ENCODE measurements at regions not wholly inside any gene's neighbourhood (a gene's known extent, or its start where the extent isn't known, plus 50 kb on each side); places are given as distances from the start of the nearest gene placed in this dataset.
"Not testable (repeated sequence)": the region's sequence is repeated elsewhere in the genome, so short reads cannot be mapped to it uniquely, and the experiment has no call there.

- DNase-seq (ENCODE audit: low read depth), result no peak
These were observed 197.3 kb upstream of the SHH start for GRCh38 chr7:156009569-156009968.

DNA sequence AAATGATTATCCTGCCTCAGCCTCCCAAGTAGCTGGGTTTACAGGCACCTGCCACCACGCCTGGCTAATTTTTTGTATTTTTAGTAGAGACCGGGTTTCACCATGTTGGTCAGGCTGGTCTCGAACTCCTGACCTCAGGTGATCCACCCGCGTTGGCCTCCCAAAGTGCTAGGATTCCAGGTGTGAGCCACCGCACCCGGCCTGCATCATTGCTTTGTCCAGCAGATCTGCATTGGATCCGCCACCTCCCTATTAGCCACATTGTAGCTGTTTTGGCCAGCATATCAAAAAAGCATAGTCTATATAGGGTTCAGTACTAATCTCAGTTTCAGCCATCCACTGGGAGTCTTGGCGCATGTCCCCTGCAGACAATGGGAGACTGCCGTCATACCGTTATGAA is 194.6 kb upstream of the SHH start:
- not testable (repeated sequence) for DNase-seq (ENCODE audit: low read depth)

DNA sequence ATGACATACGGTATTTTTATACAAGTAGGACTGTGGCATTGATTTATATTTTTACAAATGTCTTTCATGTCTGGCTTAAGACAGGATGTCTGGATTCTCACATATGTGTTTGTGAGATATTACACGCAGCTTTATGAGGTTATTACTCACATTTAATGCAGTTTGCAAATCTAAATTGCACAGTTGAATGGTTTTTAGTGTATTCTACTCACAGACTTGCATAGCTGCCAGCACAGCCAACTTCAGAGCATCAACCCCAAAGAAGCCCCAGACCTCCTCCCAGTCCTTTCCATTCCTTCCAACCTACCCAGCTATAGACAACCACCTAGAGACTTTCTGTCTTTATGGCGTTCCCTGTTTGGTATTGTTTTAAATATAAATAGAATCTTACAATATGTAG is 193.8 kb upstream of the SHH start:
- DNase-seq (ENCODE audit: low read depth), result no peak

GRCh38 chr7:156005202-156005691 is 193.0 kb upstream of the SHH start:
- no peak for DNase-seq (ENCODE audit: low read depth)

DNA sequence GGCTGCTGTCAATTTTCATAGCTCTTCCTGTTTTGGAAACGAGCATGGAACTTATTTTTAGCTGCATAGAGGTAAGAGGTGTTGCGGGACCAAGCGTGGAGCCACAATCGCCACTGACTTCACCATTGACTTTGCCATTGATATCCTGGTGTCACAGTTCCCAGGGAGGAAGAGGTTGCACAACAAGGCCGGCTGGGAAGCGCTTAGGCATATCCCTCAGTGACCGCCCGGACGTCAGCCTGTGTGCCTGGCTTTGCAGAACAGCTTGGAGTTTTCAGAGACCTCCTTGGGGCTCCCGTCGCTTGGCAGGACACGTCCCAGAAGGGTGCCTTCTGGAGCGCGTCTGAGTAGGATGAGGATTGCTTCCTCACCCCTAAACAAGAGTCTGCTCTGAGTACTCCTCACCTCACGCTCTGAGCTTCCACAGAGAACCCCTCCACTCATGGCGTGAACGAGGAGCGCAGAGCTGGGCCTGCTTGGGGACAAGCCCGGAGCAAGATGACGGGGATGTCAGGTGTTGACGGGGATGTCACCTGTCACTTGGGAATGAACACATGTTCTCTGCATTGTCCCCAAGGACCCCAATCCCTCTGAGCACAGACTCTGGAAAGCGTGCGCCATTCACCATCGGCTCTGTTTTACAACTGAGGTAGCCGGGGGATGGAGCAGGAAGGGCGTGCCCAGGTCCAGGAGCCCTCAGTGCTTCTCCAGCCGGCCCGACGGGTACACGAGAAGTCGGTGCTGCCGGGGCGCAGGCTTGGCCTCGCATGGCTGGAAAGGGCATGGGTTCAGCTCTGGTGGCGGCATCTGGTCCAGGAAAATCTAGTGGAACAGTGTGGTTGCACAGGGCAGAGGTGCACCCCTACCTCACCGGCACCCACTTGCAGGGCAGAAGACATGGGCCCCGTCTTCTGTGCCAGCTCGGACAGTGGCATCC is 192.3 kb upstream of the SHH start:
- DNase-seq (ENCODE audit: low read depth), result no peak

GRCh38 chr7:156003220-156004162 is 191.2 kb upstream of the SHH start:
- DNase-seq (ENCODE audit: low read depth), result no peak

GRCh38 chr7:156002362-156003066 is 190.3 kb upstream of the SHH start:
- DNase-seq (ENCODE audit: low read depth), result no peak

GRCh38 chr7:156001496-156002260 is 189.4 kb upstream of the SHH start:
- no peak for DNase-seq (ENCODE audit: low read depth)

DNA sequence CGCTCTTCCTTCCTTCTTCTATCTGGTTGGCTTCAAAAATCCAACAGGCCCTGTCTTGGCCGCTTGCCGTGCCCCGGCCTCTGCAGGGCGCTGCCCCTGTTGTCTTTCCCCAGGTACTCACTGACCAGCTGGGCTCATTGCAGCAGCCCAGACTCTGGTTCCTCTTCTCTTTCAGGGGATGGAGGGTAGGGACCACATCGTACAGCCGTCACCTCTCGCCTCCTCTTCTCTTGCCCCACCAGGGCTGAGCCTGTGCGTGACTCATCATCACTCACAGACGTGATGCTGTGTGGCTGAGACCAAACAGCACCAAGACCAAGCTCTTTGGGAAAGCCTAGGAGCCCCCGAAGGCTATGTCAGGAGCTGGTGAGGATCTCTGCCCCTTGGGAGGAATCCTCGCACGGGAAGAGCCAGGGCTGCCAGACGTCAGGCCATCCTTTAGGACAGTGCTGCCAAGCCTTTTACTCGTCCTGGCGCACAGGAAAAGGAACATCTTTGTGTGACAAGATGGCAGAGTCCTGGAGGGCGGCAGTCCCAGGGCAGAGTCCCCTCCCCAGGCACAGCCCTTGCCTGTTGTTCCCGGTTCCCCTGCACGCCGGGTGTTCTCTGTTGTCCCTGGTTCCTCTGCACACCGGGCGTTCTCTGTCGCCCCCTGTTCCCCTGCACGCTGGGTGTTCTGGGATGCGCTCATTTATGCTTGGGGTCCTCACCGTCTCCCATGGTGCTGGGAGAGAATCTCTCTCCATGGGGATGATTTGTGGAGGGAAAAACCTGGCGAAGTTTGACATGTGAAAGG is 188.5 kb upstream of the SHH start:
- no peak for DNase-seq (ENCODE audit: low read depth)

GRCh38 chr7:155999631-156000489 is 187.6 kb upstream of the SHH start:
- DNase-seq (ENCODE audit: low read depth), result no peak

DNA sequence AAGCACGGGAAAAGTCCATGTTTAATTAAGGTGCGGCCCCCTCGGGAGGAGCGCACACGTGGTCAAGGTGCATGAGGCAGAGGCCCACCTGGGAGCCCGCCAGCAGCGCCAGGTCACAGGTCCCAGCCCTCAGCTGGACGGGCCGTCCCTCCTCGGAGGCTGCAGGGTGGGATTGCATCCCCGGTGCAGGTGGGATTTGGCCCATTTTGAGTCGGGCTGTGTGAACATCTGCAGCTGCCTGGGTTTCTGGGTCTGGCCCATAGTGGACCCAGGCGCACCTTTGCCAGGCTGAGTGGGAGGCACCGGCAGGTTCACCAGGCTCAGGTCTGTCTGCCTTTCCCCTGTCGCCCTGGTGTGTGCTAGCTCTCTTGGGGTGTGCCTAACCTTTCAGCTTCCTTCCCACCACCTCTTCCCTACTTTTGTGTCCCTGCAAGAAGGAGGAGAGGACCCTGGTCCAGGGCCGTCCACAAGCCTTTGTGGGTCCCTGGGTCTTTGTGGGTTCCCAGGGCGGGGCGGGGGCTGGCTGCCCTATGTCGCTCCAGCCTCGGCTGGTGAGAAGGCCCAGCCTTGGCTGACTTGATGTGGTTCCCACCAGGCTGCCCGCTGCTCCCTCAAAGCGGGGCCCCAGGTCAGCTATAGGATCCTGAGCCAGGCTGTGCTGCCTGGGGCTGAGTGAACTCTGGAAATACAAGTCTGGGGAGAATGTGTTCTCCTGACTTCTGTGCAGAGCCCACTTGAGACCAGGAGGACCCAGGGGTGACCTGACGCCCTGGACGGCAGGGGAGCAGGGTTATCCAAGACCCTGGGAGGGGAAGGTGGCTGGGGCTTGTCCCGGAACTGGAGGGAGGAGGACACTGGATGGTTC is 186.7 kb upstream of the SHH start:
- no peak for DNase-seq (ENCODE audit: low read depth)

DNA sequence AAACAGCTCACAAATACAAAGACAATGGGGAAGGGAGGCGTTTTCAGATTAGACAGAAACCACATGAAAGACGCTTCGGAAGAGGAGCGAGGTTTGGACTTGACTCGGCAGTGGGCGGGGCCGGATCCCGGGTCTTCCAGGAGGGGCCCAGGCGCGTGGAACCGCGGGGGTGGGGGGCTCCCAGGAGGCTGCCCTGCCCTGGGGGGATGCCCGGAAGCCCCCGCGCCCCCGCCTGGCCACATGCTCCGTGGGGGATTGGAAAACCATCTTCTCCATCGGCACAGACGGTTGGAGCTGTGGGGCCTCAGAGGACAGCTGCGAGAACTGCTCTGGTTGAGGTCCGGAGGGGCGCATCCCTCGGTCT is 186.0 kb upstream of the SHH start:
- peak; percentile 43 for DNase-seq (ENCODE audit: low read depth)

GRCh38 chr7:155997431-155998327 is 185.4 kb upstream of the SHH start:
- no peak for DNase-seq (ENCODE audit: low read depth)

GRCh38 chr7:155996718-155997280 is 184.5 kb upstream of the SHH start:
- DNase-seq (ENCODE audit: low read depth), result no peak

- DNase-seq (ENCODE audit: low read depth), result no peak
These were observed 182.9 kb upstream of the SHH start for GRCh38 chr7:155995183-155995612.

- no peak for DNase-seq (ENCODE audit: low read depth)
These were observed 182.1 kb upstream of the SHH start for GRCh38 chr7:155994279-155994811.
